Activated CD4-positive, CD25-positive, alpha-beta regulatory T cell treated with anti-CD3 and anti-CD28 coated beads, Interleukin-2, amount 50 U/mL, for 16 hours (primary cell): ENCODE measurements at regions not wholly inside any gene's neighbourhood (a gene's known extent, or its start where the extent isn't known, plus 50 kb on each side); places are given as distances from the start of the nearest gene placed in this dataset.

Experiments used
- DNase-seq: peaks from one replicate; pipeline ENCODE4 v3.0.0-alpha.2; 2020; ENCODE audit warnings: low read depth, low spot score

- no peak for DNase-seq
Measured at GRCh38 chr10:88108115-88108610, 244.7 kb downstream of the PTEN start.

GRCh38 chr10:88110355-88110754, 246.9 kb downstream of the PTEN start:
- no peak for DNase-seq

- DNase-seq, result no peak
Measured at GRCh38 chr10:88110822-88111221, 247.4 kb downstream of the PTEN start.

- DNase-seq, result no peak
Measured at GRCh38 chr10:88111294-88111693, 247.9 kb downstream of the PTEN start.

GRCh38 chr10:88113232-88113631, 249.8 kb downstream of the PTEN start:
- DNase-seq, result no peak

GRCh38 chr10:88113657-88114272, 250.3 kb downstream of the PTEN start:
- DNase-seq, result no peak

GRCh38 chr10:88114368-88114767, 250.9 kb downstream of the PTEN start:
- no peak for DNase-seq

GRCh38 chr10:88115407-88115806, 252.0 kb downstream of the PTEN start:
- DNase-seq, result no peak

GRCh38 chr10:88115968-88116367, 252.5 kb downstream of the PTEN start:
- DNase-seq, result no peak

GRCh38 chr10:88116481-88116880, 253.1 kb downstream of the PTEN start:
- no peak for DNase-seq

GRCh38 chr10:88116971-88117626, 253.7 kb downstream of the PTEN start:
- DNase-seq, result no peak

- no peak for DNase-seq
Measured at GRCh38 chr10:88117869-88118632, 254.6 kb downstream of the PTEN start.

- DNase-seq, result no peak
Measured at GRCh38 chr10:88118729-88119128, 255.3 kb downstream of the PTEN start.

- DNase-seq, result no peak
Measured at GRCh38 chr10:88119160-88119559, 255.7 kb downstream of the PTEN start.

GRCh38 chr10:88120075-88120474, 256.6 kb downstream of the PTEN start:
- DNase-seq, result no peak

GRCh38 chr10:88120599-88121333, 257.3 kb downstream of the PTEN start:
- no peak for DNase-seq

- no peak for DNase-seq
Measured at GRCh38 chr10:88121361-88121760, 257.9 kb downstream of the PTEN start.

GRCh38 chr10:88122145-88122544, 258.7 kb downstream of the PTEN start:
- DNase-seq, result no peak

GRCh38 chr10:88122576-88122975, 259.2 kb downstream of the PTEN start:
- DNase-seq, result no peak

- DNase-seq, result no peak
Measured at GRCh38 chr10:88125766-88126165, 262.3 kb downstream of the PTEN start.

GRCh38 chr10:88126699-88127098, 263.3 kb downstream of the PTEN start:
- DNase-seq, result no peak

- DNase-seq, result no peak
Measured at GRCh38 chr10:88127269-88127668, 263.8 kb downstream of the PTEN start.
